A549 (cell line): ENCODE measurements at regions not wholly inside any gene's neighbourhood (a gene's known extent, or its start where the extent isn't known, plus 50 kb on each side); places are given as distances from the start of the nearest gene placed in this dataset.

Experiments used
- ATAC-seq, 2 experiments: fragments of 200-7000 bp in 1 of 2; fragments of >200 bp in 1 of 2; cut with Nextera tagmentation in 1 of 2; cut with Tn5 transposase in 1 of 2; 3 replicates each; pipeline versions ENCODE4 v1.8.0 to v1.9.1; 2018 to 2020; ENCODE audit warnings: mild to moderate bottlenecking in 1 of 2, moderate library complexity in 1 of 2
- CTCF ChIA-PET: fragments of 300-600 bp; sonication (Branson Sonifier 250); formaldehyde crosslinking; extraction: SDS; loops from one replicate; lab custom pipeline; 2021; ENCODE audit warnings: antibody characterized with exemption, inconsistent platforms; lab: Yijun Ruan, JAX
- POLR2A ChIA-PET: fragments of 350-600 bp; formaldehyde crosslinking; extraction: SDS; loops from one replicate; lab custom pipeline; 2021; ENCODE audit warnings: antibody characterized with exemption, inconsistent platforms; lab: Yijun Ruan, JAX
- DNase-seq, 2 experiments: peaks; one replicate each; pipeline versions ENCODE4 v3.0.0 to v3.0.0-alpha.2; 2011 to 2016; ENCODE audit warnings: low read depth in 1 of 2, low spot score in 1 of 2
- FAIRE-seq: peaks from 2 replicates; lab custom pipeline; 2011; peaks lifted over from hg19 to GRCh38; lab: Jason Lieb, UNC
- H3K27ac ChIP-seq, 2 experiments: fragments of >200 bp; sonication (Bioruptor Twin); formaldehyde crosslinking; 3 replicates each; pipeline ENCODE4 v1.5.1; 2016 to 2017
- H3K4me1 ChIP-seq: fragments of >200 bp; sonication (Bioruptor Twin); formaldehyde crosslinking; 3 replicates; pipeline ENCODE4 v1.6.1; 2016
- H3K4me2 ChIP-seq: fragments of >200 bp; sonication (Bioruptor Twin); formaldehyde crosslinking; 3 replicates; pipeline ENCODE4 v1.6.1; 2016
- H3K4me3 ChIP-seq: fragments of >200 bp; sonication (Bioruptor Twin); formaldehyde crosslinking; 3 replicates; pipeline ENCODE4 v1.5.1; 2016
- H3K9me3 ChIP-seq: fragments of >200 bp; sonication (Bioruptor Twin); formaldehyde crosslinking; 3 replicates; pipeline ENCODE4 v1.6.1; 2016
- ATOH8 ChIP-seq: fragments of 250-450 bp; sonication (Bioruptor Pico); IDR thresholded peaks from 2 replicates; pipeline ENCODE4 v1.5.0; 2020; ENCODE audit warnings: low read depth, mild to moderate bottlenecking, moderate library complexity
- CTCF ChIP-seq: fragments of >200 bp; sonication (Bioruptor Twin); formaldehyde crosslinking; IDR thresholded peaks from 3 replicates; pipeline ENCODE4 v1.5.1; 2016
- EHF ChIP-seq: fragments of 250-450 bp; sonication (Bioruptor Pico); IDR thresholded peaks from 2 replicates; pipeline ENCODE4 v1.5.0; 2020; ENCODE audit warnings: mild to moderate bottlenecking
- EP300 ChIP-seq, 2 experiments: fragments of >200 bp; sonication (Bioruptor Twin); formaldehyde crosslinking; IDR thresholded peaks; 2 replicates in 1 of 2; 3 replicates in 1 of 2; pipeline ENCODE4 v1.6.1; 2016 to 2017
- ESRRA ChIP-seq: fragments of 150-350 bp; IDR thresholded peaks from 2 replicates; pipeline ENCODE4 v1.6.1; 2014; ENCODE audit warnings: mild to moderate bottlenecking, low read length, borderline replicate concordance
- FOXS1 ChIP-seq: fragments of 250-450 bp; sonication (Bioruptor Pico); IDR thresholded peaks from 2 replicates; pipeline ENCODE4 v1.5.0; 2020; ENCODE audit warnings: mild to moderate bottlenecking, moderate library complexity
- GATA3 ChIP-seq: IDR thresholded peaks from 2 replicates; pipeline ENCODE4 v1.6.1; 2012; ENCODE audit warnings: borderline replicate concordance
- HDAC2 ChIP-seq: fragments of 200-600 bp; sonication (generic); IDR thresholded peaks from 2 replicates; pipeline ENCODE4 v1.6.1; 2016
- KDM1A ChIP-seq: fragments of 200-600 bp; sonication (generic); IDR thresholded peaks from 2 replicates; pipeline ENCODE4 v1.6.1; 2016; ENCODE audit warnings: low read depth, mild to moderate bottlenecking
- KDM5A ChIP-seq: fragments of 200-600 bp; sonication (generic); IDR thresholded peaks from 2 replicates; pipeline ENCODE4 v1.6.1; 2016; ENCODE audit warnings: antibody characterized with exemption, mild to moderate bottlenecking
- MAFK ChIP-seq: fragments of 450-650 bp; IDR thresholded peaks from 2 replicates; pipeline ENCODE4 v1.6.1; 2014; ENCODE audit not compliant: partially characterized antibody
- MAX ChIP-seq: IDR thresholded peaks from 2 replicates; pipeline ENCODE4 v1.6.1; 2012
- MAZ ChIP-seq: fragments of 150-350 bp; IDR thresholded peaks from 2 replicates; pipeline ENCODE4 v1.6.1; 2014; ENCODE audit warnings: antibody characterized with exemption, low read depth, low read length, borderline replicate concordance
- PHF8 ChIP-seq: fragments of 200-600 bp; sonication (generic); IDR thresholded peaks from 2 replicates; pipeline ENCODE4 v1.6.1; 2016; ENCODE audit warnings: low read depth, mild to moderate bottlenecking, antibody characterized with exemption, moderate library complexity, borderline replicate concordance
- POLR2AphosphoS2 ChIP-seq: conservative IDR thresholded peaks from 2 replicates; pipeline ENCODE4 v1.6.1; 2012; ENCODE audit warnings: low read length, improper control_type of control experiment, inconsistent platforms
- RARB ChIP-seq: fragments of 250-450 bp; sonication (Bioruptor Pico); IDR thresholded peaks from 2 replicates; pipeline ENCODE4 v1.8.0; 2021; ENCODE audit warnings: mild to moderate bottlenecking, moderate library complexity
- RFX5 ChIP-seq: fragments of 450-650 bp; IDR thresholded peaks from 2 replicates; pipeline ENCODE4 v1.7.1; 2014; ENCODE audit warnings: antibody characterized with exemption, mild to moderate bottlenecking, moderate library complexity
- TFCP2L1 ChIP-seq: fragments of 250-450 bp; sonication (Bioruptor Pico); IDR thresholded peaks from 2 replicates; pipeline ENCODE4 v1.5.0; 2021; ENCODE audit warnings: mild to moderate bottlenecking
- TP53 ChIP-seq: fragments of 250-450 bp; sonication (Bioruptor Pico); IDR thresholded peaks from 2 replicates; pipeline ENCODE4 v1.5.0; 2021; ENCODE audit warnings: mild to moderate bottlenecking, moderate library complexity
- ZFP36 ChIP-seq: fragments of 450-650 bp; IDR thresholded peaks from 2 replicates; pipeline ENCODE4 v1.6.1; 2014; ENCODE audit warnings: borderline replicate concordance; ENCODE audit not compliant: partially characterized antibody
- ZNF302 ChIP-seq: fragments of 250-450 bp; sonication (Bioruptor Pico); IDR thresholded peaks from 2 replicates; pipeline ENCODE4 v1.9.0; 2021; ENCODE audit warnings: inconsistent platforms, mild to moderate bottlenecking, moderate library complexity
- ZSCAN20 ChIP-seq: fragments of 250-450 bp; sonication (Bioruptor Pico); IDR thresholded peaks from 2 replicates; pipeline ENCODE4 v1.8.0; 2022; ENCODE audit warnings: mild to moderate bottlenecking, moderate library complexity
- WGBS: methylation state at CpG from one replicate; pipeline ENCODE4 v1.1.6; 2017; ENCODE audit errors: missing lambda C conversion rate; 5-methylcytosine and 5-hydroxymethylcytosine counted together
- TF ChIP-seq, protein P1 (sequence below): IDR thresholded peaks from 2 replicates; pipeline ENCODE4 v1.6.1; 2012
- TF ChIP-seq, protein P2 (sequence below): fragments of 150-350 bp; IDR thresholded peaks from 2 replicates; pipeline ENCODE4 v1.6.1; 2014; ENCODE audit warnings: low read depth, mild to moderate bottlenecking, low read length
- TF ChIP-seq, protein P3 (sequence below): IDR thresholded peaks from 2 replicates; pipeline ENCODE4 v1.6.1; 2012; ENCODE audit warnings: low read depth, borderline replicate concordance

DNA sequence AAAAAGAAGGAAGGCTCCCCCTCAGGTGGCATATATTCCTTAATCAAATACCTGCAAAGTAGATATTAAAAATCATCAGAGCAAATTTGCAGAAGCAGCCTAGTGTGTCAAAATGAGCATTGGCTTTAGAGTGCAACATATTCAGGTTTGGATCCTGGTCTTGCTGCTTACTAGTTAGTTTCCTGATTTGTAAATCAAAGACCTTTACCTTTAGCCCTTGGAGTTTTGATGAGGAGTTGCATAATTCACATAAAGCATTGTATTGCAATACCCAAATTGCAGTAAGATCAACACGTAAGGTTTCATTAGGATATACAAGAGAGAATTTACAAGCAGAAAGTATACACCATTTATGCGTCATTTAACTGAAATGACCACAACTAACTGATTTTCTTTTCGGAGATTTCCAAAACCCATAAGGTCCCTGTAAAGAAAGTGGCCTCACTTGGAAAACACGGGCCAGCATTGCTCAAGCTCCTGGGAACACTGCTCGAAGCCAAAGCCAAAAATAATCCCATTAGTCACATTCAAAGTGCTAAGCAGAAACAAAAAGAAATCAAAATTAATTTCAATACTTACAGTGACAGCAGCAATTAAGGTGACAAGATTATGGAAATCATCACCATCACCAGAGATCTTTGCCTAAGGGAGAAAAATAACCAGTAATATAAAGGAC lies 415.9 kb upstream of the ERCC4 start:
- WGBS = 17% methylated on average over 5 of the region's 5 CpGs
- Histone ChIP-seq H3K27ac (no peak overlapping the region), H3K9me3 (no peaks in the 10 kb centered on the region), H3K4me3 (no peak overlapping the region), H3K4me2 (no peak overlapping the region), H3K4me1 (no peaks in the 10 kb centered on the region)
- no peak for FAIRE-seq
- no peak for DNase-seq
- CTCF ChIA-PET = no interaction called here
- ATAC-seq = no peak
- POLR2A ChIA-PET = no interaction called here
- TF ChIP-seq MAZ = no peak
- no peak for TF ChIP-seq ZSCAN20 (CRISPR knock-in tag)
- TF ChIP-seq, protein P1, sequence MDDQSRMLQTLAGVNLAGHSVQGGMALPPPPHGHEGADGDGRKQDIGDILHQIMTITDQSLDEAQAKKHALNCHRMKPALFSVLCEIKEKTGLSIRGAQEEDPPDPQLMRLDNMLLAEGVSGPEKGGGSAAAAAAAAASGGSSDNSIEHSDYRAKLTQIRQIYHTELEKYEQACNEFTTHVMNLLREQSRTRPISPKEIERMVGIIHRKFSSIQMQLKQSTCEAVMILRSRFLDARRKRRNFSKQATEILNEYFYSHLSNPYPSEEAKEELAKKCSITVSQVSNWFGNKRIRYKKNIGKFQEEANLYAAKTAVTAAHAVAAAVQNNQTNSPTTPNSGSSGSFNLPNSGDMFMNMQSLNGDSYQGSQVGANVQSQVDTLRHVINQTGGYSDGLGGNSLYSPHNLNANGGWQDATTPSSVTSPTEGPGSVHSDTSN = no peak
- TF ChIP-seq MAFK = no peak
- TF ChIP-seq, protein P2, sequence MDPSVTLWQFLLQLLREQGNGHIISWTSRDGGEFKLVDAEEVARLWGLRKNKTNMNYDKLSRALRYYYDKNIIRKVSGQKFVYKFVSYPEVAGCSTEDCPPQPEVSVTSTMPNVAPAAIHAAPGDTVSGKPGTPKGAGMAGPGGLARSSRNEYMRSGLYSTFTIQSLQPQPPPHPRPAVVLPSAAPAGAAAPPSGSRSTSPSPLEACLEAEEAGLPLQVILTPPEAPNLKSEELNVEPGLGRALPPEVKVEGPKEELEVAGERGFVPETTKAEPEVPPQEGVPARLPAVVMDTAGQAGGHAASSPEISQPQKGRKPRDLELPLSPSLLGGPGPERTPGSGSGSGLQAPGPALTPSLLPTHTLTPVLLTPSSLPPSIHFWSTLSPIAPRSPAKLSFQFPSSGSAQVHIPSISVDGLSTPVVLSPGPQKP = no peak
- no peak for TF ChIP-seq KDM5A
- TF ChIP-seq PHF8 = no peak
- no peak for TF ChIP-seq ZFP36
- TF ChIP-seq RFX5 = no peak
- TF ChIP-seq TFCP2L1 (CRISPR knock-in tag) = no peak

DNA sequence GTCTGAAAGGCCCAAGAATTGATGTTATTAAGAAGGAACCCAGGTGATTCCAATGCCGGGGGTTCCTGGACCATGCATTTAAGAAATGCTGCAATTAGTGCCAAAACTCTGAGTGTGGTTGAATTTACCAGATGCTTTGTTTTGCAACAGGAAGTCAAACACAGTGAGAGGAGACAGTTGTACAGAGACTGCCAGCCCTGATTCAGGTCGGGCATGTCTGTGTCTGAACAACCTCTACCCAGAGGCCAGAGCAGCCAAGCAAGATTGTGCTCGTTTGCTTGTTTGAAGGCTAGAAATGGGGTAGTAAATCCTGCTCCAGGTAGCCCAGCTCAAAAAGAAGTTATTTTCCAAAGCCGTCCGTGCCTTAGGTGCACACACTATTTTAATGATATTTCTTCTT lies 412.4 kb upstream of the ERCC4 start:
- no peak for ATAC-seq
- H3K4me2 ChIP-seq = no peak overlapping the region
- H3K9me3 ChIP-seq = no peaks in the 10 kb centered on the region
- WGBS = 0% methylated on average over 5 of the region's 5 CpGs
- TF ChIP-seq MAX (no peak), TP53 (CRISPR knock-in tag) (no peak), ESRRA (no peak), EHF (CRISPR knock-in tag) (no peak), FOXS1 (no peak), ZNF302 (CRISPR knock-in tag) (no peak), ZFP36 (no peak), ATOH8 (CRISPR knock-in tag) (no peak), KDM1A (no peak), RARB (no peak), MAFK (no peak), HDAC2 (no peak), TFCP2L1 (CRISPR knock-in tag) (no peak), CTCF (no peak), GATA3 (no peak), POLR2AphosphoS2 (no peak), EP300 (IDR thresholded peaks at IDR 0.05) (no peak), PHF8 (no peak)
- TF ChIP-seq, protein P3, sequence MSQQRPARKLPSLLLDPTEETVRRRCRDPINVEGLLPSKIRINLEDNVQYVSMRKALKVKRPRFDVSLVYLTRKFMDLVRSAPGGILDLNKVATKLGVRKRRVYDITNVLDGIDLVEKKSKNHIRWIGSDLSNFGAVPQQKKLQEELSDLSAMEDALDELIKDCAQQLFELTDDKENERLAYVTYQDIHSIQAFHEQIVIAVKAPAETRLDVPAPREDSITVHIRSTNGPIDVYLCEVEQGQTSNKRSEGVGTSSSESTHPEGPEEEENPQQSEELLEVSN = no peak
- TF ChIP-seq, protein P1 = no peak
- TF ChIP-seq, all 56 proteins: peak for 0
- Histone ChIP-seq H3K4me3 (no peak overlapping the region), H3K4me1 (no peaks in the 10 kb centered on the region), H3K27ac (no peak overlapping the region)
- no peak for FAIRE-seq
- POLR2A ChIA-PET = no interaction called here
- CTCF ChIA-PET = no interaction called here
- no peak for DNase-seq
